NCI-H446 (cell line): ENCODE measurements at regions not wholly inside any gene's neighbourhood (a gene's known extent, or its start where the extent isn't known, plus 50 kb on each side); places are given as distances from the start of the nearest gene placed in this dataset.
"Not testable (repeated sequence)": the region's sequence is repeated elsewhere in the genome, so short reads cannot be mapped to it uniquely, and the experiment has no call there.

Experiments used
- DNase-seq, 2 experiments: peaks; one replicate each; lab custom pipeline; 2025; lab: John Stamatoyannopoulos, UW

DNA sequence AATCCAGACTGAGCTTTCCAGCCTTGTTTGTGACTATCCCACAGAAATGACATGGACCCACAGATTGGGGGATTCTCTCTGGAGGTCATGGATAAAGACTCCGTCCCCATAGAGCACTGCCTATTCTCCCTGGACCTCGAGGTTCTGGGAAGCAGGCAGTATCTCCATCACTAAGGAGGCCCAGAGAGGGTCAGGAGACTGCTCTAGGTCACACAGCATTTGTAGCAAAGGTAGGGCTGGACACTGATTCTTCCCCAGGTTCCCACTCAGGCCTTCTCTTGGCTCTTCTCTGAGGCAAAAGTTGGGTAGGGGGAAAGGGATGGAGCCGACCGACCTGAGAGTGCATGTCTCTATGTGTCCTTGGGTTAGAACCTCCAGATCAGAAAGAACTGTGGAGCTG, 80.9 kb downstream of the PTPRS start:
- DNase-seq: no peak

DNA sequence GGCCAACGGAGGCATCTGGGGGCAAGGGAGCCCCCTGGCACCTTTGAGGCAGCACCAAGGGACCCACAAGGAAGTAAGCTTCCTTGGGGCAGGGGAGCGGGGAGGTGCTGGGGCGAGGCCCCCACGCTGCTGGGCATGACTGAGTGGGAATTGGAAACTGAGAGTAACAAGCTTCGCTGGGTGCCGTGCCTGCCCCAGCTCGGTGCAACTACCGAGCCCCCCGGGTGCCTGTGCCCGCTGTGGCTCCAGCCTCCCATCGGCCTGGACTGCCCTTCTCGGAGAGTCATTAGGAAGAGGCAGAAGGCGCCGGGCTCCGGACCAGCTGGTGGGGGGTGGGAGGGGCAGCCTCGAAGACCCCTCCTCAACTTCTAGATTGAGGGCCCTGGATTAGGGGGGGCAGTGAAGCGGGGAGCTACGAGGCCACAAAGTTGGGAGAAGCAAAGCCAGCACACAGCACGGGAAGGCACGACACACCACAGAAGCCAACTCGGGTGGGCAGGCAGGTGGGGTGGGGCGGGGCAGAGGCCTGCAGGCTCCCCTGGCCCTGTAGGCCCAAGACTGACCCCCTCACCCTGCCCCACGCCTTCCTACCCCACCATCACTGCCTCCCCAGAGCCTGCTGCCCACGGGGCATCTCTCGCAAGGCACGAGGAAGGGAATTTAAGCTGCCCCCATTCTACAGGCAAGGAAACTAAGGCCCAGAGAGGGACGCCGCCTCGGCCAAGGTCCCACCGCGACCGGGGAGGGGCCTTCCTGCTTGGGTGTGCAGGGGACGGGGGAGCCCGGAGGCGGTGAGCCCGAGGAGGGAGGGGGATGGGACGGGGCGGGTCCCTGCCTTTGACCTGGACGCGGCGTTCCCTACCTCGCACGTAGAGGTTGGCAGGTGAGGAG, 83.2 kb downstream of the PTPRS start:
- DNase-seq: no peak

DNA sequence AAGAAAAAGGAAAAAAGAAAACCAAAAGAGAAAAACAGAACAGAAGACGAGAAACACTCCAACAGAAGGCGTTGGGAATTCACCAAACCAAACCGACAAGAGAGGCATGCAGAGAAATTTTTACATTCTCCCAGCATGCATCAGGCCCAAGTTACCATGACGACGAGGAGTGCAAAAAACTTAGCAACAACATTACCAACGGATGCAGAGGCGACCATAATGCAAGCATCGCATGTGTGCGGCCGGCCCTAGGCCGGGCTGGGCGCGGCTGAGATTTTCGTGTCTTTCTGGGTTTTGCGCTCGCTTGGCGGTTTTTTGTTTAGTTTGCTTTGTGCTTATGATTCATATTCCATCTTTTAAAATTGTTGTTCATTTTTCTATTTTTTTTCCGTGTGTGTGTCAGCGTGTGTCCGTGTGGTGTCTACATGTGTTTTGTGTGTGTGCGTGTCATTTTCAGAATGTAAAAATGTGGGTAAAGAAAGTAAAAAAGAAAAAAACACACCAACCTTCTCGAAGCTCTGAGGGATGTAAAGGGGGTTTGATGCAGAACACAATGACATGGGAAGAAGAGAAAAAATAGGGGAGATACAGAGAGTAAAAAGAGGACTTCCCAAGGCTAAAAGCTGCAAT, 84.9 kb downstream of the PTPRS start:
- no peak for DNase-seq

DNA sequence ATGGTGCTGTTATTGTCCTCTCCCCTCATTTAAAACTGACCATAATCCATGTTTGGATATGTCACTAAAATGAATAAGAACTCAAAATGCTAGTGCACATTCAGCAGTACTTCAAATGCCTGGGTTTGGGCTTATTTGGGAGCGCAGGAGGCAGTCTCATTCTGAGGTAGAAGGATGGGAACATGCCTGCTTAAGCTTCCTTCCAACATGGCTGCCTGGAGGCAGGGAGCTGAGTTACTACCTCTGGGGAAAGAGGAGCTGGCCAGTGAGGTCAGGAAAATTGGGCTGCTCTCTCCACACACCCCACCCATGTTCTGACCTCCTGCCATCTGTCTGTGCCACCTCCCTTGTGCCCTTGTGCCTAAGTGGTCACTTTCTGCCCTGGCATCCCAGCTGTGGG, 85.7 kb downstream of the PTPRS start:
- no peak for DNase-seq

DNA sequence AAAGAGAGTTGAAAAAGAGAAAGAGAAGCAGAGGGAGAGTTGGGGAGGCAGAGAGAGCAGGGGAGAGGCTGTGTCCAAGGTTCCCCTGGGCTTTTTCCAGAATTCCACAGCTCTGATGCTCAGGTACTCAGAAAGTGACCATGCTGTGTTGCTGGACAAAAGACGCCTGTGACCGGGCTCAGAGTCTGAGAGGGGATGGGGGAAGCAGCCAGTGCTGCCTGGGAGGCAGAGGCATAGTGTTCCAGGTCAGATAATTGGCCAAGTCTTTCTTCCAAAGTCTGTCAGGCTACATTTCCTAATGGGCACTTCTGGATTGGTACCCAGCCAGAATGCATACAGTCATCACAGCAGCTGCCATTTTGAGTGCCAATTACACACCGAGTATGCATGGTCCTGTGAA, 86.1 kb downstream of the PTPRS start:
- DNase-seq: peak in 1 of 2 experiments; percentile 22

DNA sequence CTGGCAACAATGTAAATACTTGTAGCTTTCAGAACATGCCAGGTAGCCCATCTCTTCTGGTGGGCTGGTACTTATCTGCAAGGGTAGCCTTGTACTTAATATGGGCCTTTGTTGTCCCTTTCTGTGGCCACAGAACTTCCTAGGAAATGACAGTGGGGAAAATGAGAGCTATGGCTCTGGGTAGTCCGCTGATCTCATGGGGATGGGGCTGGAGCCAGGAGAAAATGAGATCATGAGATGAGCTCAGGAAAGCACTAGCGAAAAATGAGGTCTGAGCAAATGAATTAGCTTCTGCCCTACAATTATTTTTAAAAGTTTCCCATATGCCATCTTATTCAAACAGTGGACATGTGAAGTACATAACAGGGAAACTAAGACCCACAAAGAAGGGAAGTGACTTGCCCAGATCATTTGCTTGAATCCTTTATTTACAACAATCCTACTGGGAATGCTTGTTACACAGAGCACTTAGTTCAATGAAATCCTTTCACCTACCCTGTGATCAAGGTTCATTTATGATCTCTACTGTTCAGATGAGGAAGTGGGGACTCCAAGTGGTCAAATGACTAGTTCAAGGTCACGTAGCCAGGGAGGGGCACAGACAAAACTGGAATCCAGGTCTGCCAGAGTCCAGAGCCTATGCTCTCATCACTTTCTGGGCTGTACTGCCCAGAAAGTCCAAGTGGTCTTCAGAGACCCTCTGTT, 87.1 kb downstream of the PTPRS start:
- DNase-seq: no peak

DNA sequence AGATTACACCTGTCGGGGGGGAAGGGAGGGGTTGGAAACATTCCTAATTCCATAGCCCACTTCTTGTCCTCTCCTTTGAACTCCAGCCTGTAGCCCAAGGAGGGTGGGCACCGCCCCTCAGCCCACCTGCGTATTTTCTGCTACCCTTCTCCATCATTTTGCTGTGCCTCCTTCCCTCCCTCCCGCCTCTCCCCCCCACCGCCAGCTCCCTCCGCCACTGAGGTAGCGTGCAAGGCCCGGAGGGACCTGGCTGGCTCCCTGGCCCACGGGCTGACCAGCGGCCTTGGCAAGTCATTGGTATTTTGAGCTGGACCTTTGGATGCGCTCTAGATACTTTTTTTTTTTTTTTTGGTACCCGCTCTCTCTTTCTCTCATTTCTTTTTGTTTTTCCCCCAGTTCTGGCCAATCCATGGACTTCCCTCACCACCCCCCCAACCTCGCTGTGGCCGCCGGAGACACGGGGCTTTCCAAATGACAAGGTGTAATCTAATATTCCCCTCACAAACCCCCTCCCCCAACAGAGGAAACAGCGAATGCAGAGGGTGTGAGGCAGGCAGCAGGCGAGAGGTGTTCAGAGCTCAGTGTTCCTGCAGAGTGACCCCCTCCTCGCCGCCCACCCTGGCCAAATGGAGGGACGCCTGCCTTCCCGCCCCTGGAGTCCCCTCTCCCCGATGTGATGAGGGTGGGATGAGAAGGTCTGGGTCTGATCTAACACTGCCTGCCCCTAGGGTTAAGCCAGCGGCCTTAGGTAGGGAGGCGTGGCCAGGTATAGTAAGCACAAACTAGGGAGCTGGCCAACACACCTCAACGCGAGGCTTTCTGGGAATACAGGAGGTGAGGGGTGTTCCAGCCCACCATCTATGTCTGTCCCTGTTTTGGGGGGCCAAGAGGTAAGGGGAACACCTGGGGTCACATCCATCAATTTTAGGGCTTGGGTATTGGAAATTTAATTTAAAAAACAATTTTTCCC, 89.2 kb downstream of the PTPRS start:
- DNase-seq: no peak

DNA sequence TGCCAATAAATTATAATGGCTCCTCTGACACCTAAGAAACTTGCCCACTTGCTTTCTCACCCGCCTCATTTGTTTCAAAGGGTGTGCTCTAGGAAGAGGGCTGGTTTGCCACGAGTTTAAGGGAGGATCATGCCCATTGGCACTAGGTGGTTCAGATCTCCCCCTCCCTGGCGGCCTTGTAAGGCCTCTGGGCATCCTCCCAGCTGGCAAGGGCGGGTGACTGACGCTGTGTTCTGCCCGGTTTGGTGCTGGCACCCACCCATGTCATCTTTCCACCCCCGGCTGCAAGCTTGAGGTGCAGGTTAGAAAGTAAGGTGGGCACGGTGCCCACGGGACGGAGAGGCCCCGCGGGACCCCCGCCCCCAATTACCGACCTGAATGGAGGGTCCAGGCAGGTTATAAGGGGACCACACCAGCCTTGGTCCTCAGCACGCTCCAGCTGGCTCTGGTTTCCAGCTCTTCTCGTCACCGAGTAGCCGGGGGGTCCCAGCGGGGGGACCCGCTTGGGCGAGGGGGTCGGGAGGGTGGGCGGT, 90.4 kb downstream of the PTPRS start:
- DNase-seq: peak; percentile 85 to 89

DNA sequence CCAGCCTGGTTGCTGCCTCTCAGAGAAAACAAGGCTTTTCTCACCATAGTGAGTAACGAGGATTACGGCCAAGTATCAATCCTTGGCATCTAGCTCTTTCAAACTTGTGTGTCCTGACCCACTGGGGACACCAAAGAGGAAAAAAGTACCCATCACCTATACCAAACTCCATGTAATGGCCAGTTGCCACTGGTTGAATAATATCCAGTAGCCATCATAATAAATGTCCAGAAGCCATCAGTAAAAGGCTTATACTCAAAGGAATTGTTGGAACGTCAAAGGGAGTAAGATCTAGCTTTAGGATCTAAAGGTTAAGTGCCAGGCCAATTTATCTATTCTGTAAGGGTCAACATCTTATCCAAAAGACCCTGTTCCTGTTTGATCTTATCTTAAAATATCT, 91.1 kb downstream of the PTPRS start:
- DNase-seq: no peak

DNA sequence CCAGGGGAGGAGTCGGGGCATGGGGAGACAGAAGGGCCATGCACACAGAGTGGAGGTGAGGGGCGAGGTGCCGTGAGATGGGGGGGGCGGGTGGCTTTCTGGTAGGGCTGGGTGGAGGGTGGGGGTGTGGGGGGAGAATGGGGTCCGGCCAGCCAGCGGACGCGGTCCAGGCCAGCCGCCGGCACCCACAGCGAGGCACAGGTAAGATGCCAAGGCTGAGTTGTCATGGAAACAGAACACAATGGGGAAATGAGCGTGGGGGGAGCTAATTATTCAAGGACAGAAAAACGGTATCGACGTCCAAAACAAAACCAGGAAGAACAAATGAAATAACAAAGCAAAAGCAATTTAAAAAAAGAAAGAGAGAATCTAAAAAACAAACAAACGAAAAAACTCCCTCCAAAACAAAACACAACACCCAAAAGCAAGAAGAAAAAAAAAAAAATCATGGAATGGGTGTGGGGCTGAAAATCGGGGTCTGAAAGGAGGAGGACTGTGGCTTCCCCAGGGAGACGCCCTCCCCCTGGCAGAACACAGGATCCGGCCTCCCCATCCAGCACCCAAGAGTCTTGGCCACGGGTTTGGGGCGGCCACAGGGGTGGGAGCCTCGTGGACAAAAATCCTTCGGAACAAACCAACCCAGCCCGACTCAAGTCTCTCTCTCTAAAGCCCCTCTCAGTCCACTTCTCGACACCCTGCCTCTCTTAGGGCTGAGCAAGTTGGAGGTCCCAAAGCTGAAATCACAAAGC, 92.5 kb downstream of the PTPRS start:
- DNase-seq: no peak

DNA sequence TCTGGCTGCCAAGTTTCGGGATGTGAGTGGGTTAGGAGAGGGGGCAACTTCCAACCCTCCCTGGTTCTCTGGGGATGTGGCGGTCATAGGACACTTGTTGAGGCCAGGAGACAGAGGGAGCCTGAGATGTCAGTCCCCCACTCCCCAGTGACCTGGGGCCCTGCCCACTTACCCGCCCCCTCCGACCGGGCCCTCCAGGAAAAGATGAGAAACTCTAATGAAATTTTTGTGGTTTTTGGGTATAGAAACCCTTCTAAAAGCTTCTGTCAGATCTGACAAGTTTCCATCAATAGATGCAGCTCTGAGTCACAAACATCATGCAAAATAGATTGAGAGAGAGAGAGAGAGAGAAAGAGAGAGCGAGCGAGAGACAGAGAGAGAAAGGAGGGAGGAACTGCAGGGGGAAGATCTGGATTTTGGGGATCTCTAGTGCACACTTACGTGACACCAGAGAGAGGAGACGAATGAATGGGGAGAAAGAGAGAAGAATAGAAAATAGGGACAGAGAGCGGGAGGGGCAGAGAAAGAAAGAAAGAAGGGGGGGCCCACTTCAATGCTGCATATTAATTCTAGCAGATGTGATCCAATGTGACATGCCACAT, 94.0 kb downstream of the PTPRS start:
- DNase-seq: no peak

DNA sequence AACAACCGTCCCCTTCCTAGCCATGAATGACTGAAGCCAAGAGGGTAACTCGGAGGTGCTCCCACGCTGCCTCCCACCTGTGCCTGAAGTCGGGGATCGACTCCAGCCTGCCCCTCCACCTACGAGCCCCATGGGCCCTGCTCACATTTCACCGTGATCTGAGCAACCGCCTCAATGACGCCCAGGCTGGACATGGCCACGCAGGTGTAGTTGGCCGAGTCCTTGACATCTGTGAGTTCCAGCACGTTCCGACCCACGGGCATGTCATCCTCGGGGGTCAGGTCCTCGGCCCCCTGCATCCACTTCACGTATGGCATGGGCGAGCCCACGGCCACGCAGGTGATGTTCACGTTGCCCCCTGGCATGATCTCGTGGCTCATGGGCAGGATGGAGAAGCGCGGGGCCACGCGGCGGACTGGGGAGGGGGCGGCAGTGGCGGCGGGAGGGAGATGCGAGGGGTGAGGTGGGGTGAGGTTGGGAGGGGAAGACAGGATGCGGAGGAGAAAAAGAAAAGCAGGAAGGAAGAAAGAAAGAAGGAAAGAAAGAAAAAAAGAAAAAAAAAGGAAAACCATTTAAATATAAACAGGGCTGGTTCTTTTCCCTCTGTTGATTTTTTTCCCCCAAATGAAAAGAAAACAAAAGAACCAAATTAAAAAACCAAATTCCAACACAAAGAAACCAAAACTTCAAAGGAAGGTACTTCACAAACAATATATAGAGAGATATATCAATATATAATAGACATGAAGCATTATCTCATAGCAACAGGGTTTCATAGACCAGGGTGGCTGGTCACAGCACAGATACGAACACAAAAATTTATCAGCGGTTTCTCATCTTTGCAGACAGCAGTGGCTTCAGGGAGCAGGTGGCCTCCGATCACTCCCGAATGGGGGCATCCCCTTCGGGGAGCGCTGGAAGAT, 94.7 kb downstream of the PTPRS start:
- no peak for DNase-seq

DNA sequence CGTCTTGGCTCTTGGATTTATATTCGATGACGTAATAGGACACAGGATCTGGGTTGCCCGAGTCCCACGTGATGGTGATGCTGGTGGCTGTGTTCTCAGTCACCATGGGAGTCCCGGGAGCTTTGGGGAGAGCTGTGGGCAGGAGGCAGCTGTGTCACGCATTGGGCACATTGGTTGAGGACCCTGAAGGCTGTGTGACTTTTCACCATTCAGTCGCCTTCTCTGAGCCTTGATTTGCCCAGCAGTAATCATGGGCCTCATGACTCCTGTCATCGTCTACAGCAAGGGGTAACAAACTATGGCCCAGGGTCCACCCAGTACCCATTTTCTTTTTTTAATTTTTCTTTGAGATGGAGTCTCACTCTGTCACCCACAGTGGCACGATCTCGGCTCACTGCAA, 96.3 kb downstream of the PTPRS start:
- no peak for DNase-seq

DNA sequence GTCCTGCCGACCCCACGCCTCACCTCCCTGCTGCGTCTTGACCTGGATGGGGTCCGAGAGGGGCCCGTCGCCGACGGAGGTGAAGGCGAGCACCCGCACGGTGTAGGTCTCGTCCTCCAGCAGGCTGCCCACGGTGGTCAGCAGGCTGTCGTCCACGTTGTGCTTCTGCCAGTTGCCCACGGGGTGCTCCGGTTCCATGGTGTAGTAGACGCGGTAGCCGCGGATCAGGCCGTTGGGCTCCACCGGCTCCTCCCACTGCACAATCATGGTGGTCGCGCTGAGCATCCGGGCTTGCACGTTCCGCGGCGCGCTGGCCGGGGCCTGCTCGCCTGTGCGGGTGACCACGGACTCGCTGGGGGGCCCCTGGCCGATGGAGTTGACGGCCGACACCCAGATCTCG, 96.7 kb downstream of the PTPRS start:
- DNase-seq: no peak

DNA sequence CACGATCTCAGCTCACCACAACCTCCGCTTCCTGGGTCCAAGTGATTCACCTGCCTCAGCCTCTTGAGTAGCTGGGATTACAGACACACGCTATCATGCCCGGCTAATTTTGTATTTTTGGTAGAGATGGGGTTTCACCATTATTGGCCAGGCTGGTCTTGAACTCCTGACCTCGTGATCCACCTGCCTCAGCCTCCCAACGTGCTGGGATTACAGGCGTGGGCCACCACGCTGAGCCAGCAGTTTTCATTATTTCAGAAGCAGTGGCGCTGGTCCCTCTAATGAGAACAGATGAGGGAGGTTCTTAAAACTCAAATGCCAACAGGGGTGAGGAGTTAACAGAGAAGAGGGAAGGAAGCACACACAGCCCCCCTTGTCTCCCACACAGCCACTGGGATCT, 98.7 kb downstream of the PTPRS start:
- not testable (repeated sequence) for DNase-seq

DNA sequence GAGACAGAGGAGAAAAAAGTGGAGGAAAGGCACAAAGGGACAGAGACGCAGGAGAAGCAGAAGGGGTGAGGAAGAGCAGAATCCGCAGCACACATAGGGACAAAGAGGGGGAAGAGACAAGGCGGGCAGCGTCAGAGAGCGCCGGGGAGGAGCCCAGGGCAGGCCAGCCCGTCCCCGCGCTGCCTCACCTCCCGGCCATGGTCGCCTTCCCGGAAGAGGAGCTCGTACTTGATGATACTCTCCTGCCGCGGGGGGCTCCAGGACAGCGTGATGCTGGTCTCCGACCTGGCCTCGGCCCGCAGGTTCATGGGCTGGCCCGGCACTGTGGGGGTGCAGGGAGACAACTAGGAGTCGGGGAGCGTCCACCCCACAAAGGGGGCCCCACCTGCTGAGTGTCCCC, 100.6 kb downstream of the PTPRS start:
- DNase-seq: no peak

DNA sequence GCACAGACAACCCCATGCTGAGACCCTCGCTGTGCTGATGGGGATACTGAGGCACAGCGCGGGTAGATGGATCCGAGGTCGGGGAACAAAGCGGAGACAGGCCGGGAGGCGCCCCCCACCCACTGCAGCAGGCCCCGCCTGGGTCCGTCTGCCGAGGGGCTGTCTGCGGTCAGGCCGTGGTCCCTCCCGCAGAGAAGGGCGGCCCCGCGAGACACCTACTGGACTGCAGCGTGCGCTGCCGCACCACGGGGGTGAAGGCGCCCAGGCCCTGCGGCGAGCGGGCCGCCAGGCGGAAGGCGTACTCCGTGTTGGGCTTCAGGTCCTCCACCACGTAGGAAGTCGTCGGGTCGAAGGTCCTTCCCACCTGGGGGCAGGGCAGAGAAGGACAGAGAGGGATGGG, 101.9 kb downstream of the PTPRS start:
- no peak for DNase-seq

DNA sequence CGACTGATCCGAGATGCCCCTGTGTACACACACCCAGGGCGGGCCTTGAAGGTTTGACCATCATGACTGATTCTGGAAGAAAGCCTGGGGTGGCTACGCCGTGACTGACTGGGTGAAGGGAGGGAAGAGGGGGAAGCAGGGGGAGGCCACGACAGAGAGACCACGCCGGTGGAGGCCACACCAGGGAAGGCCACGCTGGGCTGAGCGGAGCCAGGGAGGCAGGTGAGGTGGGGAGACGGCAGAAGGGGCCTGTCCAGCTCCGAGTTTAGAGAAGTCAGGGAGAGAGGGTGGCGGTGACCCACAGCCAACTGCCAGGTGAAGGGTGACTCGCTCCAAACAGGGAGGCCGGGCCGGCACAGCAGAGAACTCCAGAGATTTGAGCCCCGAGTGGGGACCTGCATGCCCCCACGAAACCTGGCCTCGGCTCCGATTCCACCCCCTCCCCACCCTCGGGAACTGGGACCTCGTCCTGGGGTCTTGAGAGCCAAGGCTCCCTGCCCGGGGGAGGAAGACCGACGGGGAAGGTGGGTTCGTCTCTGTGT, 102.6 kb downstream of the PTPRS start:
- no peak for DNase-seq

DNA sequence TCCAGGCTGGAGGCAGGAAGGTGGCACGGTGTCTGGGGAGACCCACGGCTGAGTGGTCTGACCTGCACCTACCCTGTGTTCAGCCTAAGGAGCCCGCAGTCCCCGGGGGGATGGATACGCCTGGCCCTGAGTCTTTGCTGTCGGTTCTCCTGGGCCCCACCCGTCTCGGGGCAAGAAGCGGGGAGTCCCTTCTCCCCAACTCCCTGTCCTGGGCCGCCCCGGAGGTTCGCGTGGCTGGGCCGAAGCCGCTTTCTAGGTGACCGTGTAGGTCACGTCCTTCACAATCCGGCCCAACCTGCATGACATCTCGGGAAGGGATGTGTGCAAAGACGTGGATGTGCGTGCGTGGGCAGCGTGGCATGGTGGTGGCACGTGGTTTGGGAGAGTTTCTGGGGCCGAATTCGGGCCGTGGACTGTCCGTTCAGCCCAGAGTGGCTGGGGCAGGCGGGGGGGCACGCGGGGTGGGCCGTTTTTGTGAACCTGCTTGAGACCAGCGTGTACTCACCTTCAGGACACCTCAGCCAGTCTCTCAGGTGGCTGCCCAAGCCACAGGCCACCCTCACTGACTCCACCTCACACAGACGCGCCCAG, 103.3 kb downstream of the PTPRS start:
- no peak for DNase-seq
